Chondrocyte (in vitro differentiated cells): ENCODE measurements at regions not wholly inside any gene's neighbourhood (a gene's known extent, or its start where the extent isn't known, plus 50 kb on each side); places are given as distances from the start of the nearest gene placed in this dataset.

Source experiments
- DNase-seq: peaks from one replicate; pipeline ENCODE4 v3.0.0; 2021; ENCODE audit warnings: mixed read lengths, low spot score
- H3K27ac Mint-ChIP-seq: one replicate; pipeline ENCODE4 v1.8.0; 2021; ENCODE audit warnings: mild to moderate bottlenecking, moderate library complexity, mixed read lengths; ENCODE audit not compliant: unreplicated experiment
- H3K27me3 Mint-ChIP-seq: 2 replicates; pipeline ENCODE4 v1.8.0; 2021; ENCODE audit warnings: low read depth, mixed read lengths
- H3K36me3 Mint-ChIP-seq: 2 replicates; pipeline ENCODE4 v1.8.0; 2021; ENCODE audit warnings: low read depth, mixed read lengths
- H3K4me1 Mint-ChIP-seq: 2 replicates; pipeline ENCODE4 v1.8.0; 2021; ENCODE audit warnings: low read depth, mild to moderate bottlenecking, mixed read lengths
- H3K4me3 Mint-ChIP-seq: one replicate; pipeline ENCODE4 v1.8.0; 2021; ENCODE audit warnings: mild to moderate bottlenecking, moderate library complexity, mixed read lengths; ENCODE audit not compliant: unreplicated experiment
- H3K9me3 Mint-ChIP-seq: 2 replicates; pipeline ENCODE4 v1.8.0; 2021; ENCODE audit warnings: low read depth, mixed read lengths
- TF ChIP-seq, protein P1 (sequence below): fragments of 200-600 bp; sonication (generic); IDR thresholded peaks from 2 replicates; pipeline ENCODE4 v1.5.0; 2021; ENCODE audit warnings: antibody characterized with exemption, mild to moderate bottlenecking, moderate library complexity

DNA sequence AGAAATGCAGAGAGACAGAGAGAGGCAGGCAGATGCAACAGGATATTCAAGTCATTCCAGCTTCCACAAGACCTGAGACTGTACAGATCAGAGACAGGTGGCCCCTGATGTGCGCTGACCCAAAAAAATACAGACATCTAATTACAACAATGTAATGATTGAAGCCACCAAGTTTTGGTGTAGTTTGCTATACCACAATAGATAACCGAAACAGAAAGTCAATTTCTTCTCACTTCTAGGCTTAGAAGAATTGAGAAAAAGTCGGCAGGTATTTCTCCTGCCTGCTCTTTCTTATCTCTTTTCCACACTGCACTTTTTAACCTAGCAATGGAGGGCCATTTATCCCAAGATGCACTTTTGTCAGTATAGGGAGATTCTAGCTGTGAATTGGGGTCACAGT, 949.2 kb downstream of the CDH11 start:
- Mint-ChIP-seq H3K9me3 (peaks cover 6% of the 10 kb centered on the region), H3K4me3 (no peak overlapping the region), H3K27ac (no peak overlapping the region), H3K36me3 (peaks cover 5% of the 10 kb centered on the region), H3K27me3 (peaks cover 3% of the 10 kb centered on the region), H3K4me1 (peaks cover 2% of the 10 kb centered on the region)
- DNase-seq: no peak
- TF ChIP-seq, protein P1, sequence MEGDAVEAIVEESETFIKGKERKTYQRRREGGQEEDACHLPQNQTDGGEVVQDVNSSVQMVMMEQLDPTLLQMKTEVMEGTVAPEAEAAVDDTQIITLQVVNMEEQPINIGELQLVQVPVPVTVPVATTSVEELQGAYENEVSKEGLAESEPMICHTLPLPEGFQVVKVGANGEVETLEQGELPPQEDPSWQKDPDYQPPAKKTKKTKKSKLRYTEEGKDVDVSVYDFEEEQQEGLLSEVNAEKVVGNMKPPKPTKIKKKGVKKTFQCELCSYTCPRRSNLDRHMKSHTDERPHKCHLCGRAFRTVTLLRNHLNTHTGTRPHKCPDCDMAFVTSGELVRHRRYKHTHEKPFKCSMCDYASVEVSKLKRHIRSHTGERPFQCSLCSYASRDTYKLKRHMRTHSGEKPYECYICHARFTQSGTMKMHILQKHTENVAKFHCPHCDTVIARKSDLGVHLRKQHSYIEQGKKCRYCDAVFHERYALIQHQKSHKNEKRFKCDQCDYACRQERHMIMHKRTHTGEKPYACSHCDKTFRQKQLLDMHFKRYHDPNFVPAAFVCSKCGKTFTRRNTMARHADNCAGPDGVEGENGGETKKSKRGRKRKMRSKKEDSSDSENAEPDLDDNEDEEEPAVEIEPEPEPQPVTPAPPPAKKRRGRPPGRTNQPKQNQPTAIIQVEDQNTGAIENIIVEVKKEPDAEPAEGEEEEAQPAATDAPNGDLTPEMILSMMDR: no peak

DNA sequence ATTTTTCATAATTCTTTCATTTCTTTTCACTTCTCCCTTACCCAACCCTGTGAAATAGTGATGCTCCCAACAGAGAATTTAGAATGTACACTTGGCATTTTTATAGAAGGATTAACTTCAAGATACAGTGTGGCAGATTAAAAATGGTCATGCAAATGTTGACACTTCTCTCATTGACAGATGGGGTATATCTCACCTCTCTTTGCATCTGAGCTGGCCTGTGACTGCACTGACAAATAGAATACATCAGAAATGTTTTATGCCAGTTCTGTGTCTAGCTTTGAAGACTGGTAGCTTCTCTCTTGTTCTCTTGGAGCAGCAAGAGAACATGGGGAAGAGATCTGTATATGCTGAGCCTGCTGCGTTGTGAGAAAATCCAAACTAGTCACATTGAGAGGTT, 949.6 kb downstream of the CDH11 start:
- H3K27ac Mint-ChIP-seq: no peak overlapping the region
- no peak for DNase-seq
- H3K36me3 Mint-ChIP-seq: peaks cover 1% of the 10 kb centered on the region
- H3K4me3 Mint-ChIP-seq: no peak overlapping the region
- TF ChIP-seq, protein P1: no peak
- peaks cover 2% of the 10 kb centered on the region for H3K4me1 Mint-ChIP-seq
- H3K9me3 Mint-ChIP-seq: peaks cover 1% of the 10 kb centered on the region
- H3K27me3 Mint-ChIP-seq: peaks cover 3% of the 10 kb centered on the region

DNA sequence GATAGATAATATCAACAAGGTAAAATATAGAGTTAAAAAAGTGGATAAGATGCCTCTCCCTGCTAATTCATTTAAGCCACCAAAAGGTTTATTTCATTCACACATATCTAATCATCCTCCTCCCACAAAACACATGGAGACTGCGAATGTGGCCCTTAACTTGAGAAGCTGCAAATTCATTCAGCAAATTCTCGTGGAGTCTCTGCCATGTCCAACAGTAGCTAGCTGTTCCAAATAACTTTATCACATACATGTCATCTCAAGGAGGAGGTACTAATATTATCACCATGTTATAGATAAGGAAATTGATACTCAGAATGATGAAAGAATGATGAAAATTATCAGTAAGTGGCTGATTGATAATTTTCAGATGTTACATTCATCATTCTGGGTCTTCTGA, 950.2 kb downstream of the CDH11 start:
- Mint-ChIP-seq H3K9me3 (no peaks in the 10 kb centered on the region), H3K36me3 (no peaks in the 10 kb centered on the region), H3K27ac (no peak overlapping the region), H3K4me3 (no peak overlapping the region), H3K27me3 (peaks cover 3% of the 10 kb centered on the region), H3K4me1 (peaks cover 2% of the 10 kb centered on the region)
- no peak for DNase-seq
- TF ChIP-seq, protein P1: no peak

DNA sequence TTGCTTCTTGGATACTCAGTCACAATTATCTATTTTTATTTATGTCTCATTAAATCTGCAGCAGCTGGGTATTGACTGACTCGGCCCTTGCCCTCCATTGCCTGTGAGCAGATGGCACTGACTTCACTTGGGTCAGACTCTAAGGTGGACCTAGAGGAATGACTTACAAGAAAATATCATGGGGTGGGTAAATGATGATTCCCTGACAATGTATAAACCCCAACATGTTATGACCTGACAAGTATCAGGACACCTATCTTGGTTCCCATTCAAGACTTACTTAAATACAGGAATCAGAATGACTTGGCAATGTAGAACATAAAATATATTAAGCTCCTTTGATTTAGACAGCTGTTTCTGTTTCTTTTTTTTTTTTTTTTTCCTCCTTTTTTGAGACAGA, 953.5 kb downstream of the CDH11 start:
- H3K4me1 Mint-ChIP-seq: peaks cover 16% of the 10 kb centered on the region
- H3K9me3 Mint-ChIP-seq: no peaks in the 10 kb centered on the region
- H3K27ac Mint-ChIP-seq: no peak overlapping the region
- DNase-seq: no peak
- H3K36me3 Mint-ChIP-seq: no peaks in the 10 kb centered on the region
- TF ChIP-seq, protein P1: no peak
- H3K4me3 Mint-ChIP-seq: no peak overlapping the region
- peaks cover 3% of the 10 kb centered on the region for H3K27me3 Mint-ChIP-seq

DNA sequence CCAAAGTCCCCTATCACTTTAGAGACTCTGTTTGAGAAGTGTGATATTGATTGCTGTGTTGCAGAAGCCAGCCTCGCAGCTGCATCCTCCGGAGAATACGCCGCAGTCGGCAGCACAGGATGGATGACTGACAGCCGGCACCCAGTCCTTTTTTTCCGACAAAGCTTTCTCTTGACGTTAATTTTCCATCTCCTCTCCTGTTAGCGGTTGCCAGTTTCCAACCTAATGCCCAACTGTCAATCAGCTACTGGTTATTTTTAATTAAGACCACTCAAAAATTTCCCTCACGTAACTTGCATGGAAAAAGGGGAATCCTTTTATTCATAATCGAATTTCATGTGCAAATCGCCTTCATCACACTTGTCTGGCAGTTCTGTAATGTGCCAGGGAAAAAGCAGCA, 953.9 kb downstream of the CDH11 start:
- peaks cover 20% of the 10 kb centered on the region for H3K4me1 Mint-ChIP-seq
- no peak overlapping the region for H3K27ac Mint-ChIP-seq
- DNase-seq: no peak
- no peaks in the 10 kb centered on the region for H3K36me3 Mint-ChIP-seq
- no peaks in the 10 kb centered on the region for H3K9me3 Mint-ChIP-seq
- H3K4me3 Mint-ChIP-seq: no peak overlapping the region
- TF ChIP-seq, protein P1: no peak
- H3K27me3 Mint-ChIP-seq: peaks cover 3% of the 10 kb centered on the region
